22Rv1 (cell line): ENCODE measurements at regions not wholly inside any gene's neighbourhood (a gene's known extent, or its start where the extent isn't known, plus 50 kb on each side); places are given as distances from the start of the nearest gene placed in this dataset.

Experiments used
- CTCF ChIP-seq: fragments of 450-650 bp; IDR thresholded peaks from 2 replicates; pipeline ENCODE4 v1.5.1; 2017; ENCODE audit warnings: mild to moderate bottlenecking
- ZFX ChIP-seq: fragments of 450-650 bp; IDR thresholded peaks from 2 replicates; pipeline ENCODE4 v1.6.1; 2017; ENCODE audit warnings: antibody characterized with exemption, borderline replicate concordance

DNA sequence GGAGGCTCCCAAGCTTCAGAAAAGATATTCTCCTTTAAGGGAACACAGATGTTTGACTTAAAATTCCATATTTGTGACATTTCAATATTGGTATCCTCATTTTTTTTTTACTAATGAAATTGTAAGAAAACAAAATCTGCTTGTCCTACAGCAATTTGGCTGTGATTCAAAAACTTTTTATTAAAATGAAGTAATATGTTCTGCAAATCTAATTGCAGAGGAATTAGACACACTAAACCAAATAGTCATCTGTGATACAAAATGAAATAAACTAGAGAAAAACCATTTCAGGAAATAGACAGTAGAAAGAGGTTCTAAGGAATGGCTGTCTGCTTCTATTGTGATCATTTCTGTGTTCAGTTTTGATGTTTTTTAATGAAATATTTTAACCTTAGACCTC lies 50.1 kb upstream of the HIF1A start:
- TF ChIP-seq CTCF (no peak), ZFX (no peak)
